ENCODE measurements at regions not wholly inside any gene's neighbourhood (a gene's known extent, or its start where the extent isn't known, plus 50 kb on each side); places are given as distances from the start of the nearest gene placed in this dataset.

DNA sequence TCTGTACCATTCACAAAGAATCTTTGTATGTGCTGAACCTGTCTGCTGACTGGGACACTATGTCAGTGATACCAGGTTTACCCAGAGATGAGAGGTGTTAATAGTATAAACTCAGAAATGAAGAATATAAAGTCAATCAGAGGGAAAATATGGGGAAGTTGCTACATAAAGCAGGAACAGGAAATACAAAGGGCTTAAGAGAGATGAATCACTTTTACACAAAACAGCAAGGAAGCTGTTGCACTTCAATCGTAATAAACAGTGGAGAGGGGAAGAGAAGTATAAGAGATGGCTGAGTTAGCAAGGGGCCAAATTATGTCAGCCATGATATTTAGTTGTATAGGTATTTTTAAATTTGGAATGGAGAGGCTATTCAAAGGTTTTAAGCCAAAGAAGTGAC lies 890.2 kb upstream of the NCAM2 start:
- Histone ChIP-seq H4K20me1 (ENCODE audit: insufficient read depth, low read length) (no peaks in the 10 kb centered on the region), H3K4me2 (ENCODE audit: low read length) (no peak overlapping the region), H3K79me2 (ENCODE audit: insufficient read depth, low read depth, low read length) (no peaks in the 10 kb centered on the region), H3K9me2 (ENCODE audit: insufficient read depth, low read length) (no peaks in the 10 kb centered on the region), H2AFZ (ENCODE audit: low read length) (no peak overlapping the region), H3K27ac (ENCODE audit: low read depth, low read length, poor library complexity, severe bottlenecking) (no peak overlapping the region), H3K4me3 (ENCODE audit: low read depth, low read length, poor library complexity, severe bottlenecking) (no peak overlapping the region), H3K4me1 (ENCODE audit: insufficient read depth, low read length, poor library complexity, severe bottlenecking) (no peaks in the 10 kb centered on the region), H3K36me3 (ENCODE audit: insufficient read depth, low read length) (no peaks in the 10 kb centered on the region), H3K9me3 (ENCODE audit: low read length) (peaks cover 20% of the 10 kb centered on the region; the same call in 1 of the 2 replicates)
- TF ChIP-seq, protein P1, sequence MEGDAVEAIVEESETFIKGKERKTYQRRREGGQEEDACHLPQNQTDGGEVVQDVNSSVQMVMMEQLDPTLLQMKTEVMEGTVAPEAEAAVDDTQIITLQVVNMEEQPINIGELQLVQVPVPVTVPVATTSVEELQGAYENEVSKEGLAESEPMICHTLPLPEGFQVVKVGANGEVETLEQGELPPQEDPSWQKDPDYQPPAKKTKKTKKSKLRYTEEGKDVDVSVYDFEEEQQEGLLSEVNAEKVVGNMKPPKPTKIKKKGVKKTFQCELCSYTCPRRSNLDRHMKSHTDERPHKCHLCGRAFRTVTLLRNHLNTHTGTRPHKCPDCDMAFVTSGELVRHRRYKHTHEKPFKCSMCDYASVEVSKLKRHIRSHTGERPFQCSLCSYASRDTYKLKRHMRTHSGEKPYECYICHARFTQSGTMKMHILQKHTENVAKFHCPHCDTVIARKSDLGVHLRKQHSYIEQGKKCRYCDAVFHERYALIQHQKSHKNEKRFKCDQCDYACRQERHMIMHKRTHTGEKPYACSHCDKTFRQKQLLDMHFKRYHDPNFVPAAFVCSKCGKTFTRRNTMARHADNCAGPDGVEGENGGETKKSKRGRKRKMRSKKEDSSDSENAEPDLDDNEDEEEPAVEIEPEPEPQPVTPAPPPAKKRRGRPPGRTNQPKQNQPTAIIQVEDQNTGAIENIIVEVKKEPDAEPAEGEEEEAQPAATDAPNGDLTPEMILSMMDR (conservative IDR thresholded peaks at IDR 0.05; ENCODE audit: low read length) = no peak
- TF ChIP-seq EZH2phosphoT487 (IDR thresholded peaks at IDR 0.05; ENCODE audit: borderline replicate concordance, low read depth, low read length) = no peak
- POLR2A ChIA-PET = interaction anchor here (0.9 kb wide), 1 partner anchor 739 kb away, joined by 3 read pairs; no protein-coding TSS in a partner anchor
- BruUV-seq (replicated peaks) = no TSS peak
- CTCF ChIA-PET (ENCODE audit: unreplicated experiment) = no interaction called here
- DNase-seq (ENCODE audit: low spot score) = no peak
- intact Hi-C loops (cut with micrococcal nuclease; ENCODE audit: unreplicated experiment) = no loop called here

DNA sequence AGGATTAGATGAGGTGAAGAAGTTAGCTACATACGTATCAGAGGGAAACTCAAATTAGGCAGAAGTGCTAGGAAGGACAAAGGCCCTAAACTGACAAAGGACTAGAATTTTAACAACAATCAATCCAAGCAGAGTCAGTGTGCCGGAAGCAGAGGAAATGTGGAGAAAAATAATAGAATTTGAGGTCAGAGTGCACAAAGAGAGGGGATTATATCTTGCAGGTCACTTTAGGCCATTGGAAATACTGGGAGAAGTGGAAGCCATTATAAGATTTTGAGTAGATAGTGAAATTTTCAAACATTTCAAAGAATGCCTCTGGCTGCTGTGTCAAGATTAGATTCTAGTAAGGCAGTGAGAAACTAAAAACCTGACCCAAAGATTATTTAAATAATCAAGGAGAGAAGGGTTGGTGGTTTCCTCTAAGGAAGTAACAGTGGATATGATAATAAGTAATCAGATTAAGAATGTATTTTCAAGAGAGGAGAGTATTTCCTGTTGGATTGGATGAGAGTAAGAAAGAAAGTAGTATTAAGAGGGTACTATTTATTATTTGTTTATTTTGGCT lies 889.2 kb upstream of the NCAM2 start:
- Histone ChIP-seq H4K20me1 (ENCODE audit: insufficient read depth, low read length) (no peaks in the 10 kb centered on the region), H3K9me3 (ENCODE audit: low read length) (peaks cover 30% of the 10 kb centered on the region; the same call in 1 of the 2 replicates), H3K4me2 (ENCODE audit: low read length) (no peak overlapping the region), H3K79me2 (ENCODE audit: insufficient read depth, low read depth, low read length) (no peaks in the 10 kb centered on the region), H3K4me1 (ENCODE audit: insufficient read depth, low read length, poor library complexity, severe bottlenecking) (no peaks in the 10 kb centered on the region), H3K4me3 (ENCODE audit: low read depth, low read length, poor library complexity, severe bottlenecking) (no peak overlapping the region), H3K27ac (ENCODE audit: low read depth, low read length, poor library complexity, severe bottlenecking) (no peak overlapping the region), H2AFZ (ENCODE audit: low read length) (no peak overlapping the region), H3K36me3 (ENCODE audit: insufficient read depth, low read length) (no peaks in the 10 kb centered on the region), H3K9me2 (ENCODE audit: insufficient read depth, low read length) (no peaks in the 10 kb centered on the region)
- CTCF ChIA-PET (ENCODE audit: unreplicated experiment) = no interaction called here
- no TSS peak for BruUV-seq (replicated peaks)
- no peak for DNase-seq (ENCODE audit: low spot score)
- TF ChIP-seq, protein P1 (conservative IDR thresholded peaks at IDR 0.05; ENCODE audit: low read length) = no peak
- TF ChIP-seq EZH2phosphoT487 (IDR thresholded peaks at IDR 0.05; ENCODE audit: borderline replicate concordance, low read depth, low read length) = no peak
- intact Hi-C loops (cut with micrococcal nuclease; ENCODE audit: unreplicated experiment) = no loop called here
- POLR2A ChIA-PET = no interaction called here

GRCh38 chr21:20110368-20110767 lies 887.8 kb upstream of the NCAM2 start:
- intact Hi-C loops (cut with micrococcal nuclease; ENCODE audit: unreplicated experiment) = no loop called here
- no peaks in the 10 kb centered on the region for H3K9me2 ChIP-seq (ENCODE audit: insufficient read depth, low read length)
- no peak overlapping the region for H3K4me3 ChIP-seq (ENCODE audit: low read depth, low read length, poor library complexity, severe bottlenecking)
- no peak overlapping the region for H3K27ac ChIP-seq (ENCODE audit: low read depth, low read length, poor library complexity, severe bottlenecking)
- peaks cover 22% of the 10 kb centered on the region; the same call in 1 of the 2 replicates for H3K9me3 ChIP-seq (ENCODE audit: low read length)
- no peaks in the 10 kb centered on the region for H3K79me2 ChIP-seq (ENCODE audit: insufficient read depth, low read depth, low read length)
- no peak for DNase-seq (ENCODE audit: low spot score)
- ChIA-PET POLR2A (no interaction called here), CTCF (ENCODE audit: unreplicated experiment) (no interaction called here)
- no peaks in the 10 kb centered on the region for H3K4me1 ChIP-seq (ENCODE audit: insufficient read depth, low read length, poor library complexity, severe bottlenecking)
- TF ChIP-seq, protein P1 (conservative IDR thresholded peaks at IDR 0.05; ENCODE audit: low read length) = no peak
- no peak for TF ChIP-seq EZH2phosphoT487 (IDR thresholded peaks at IDR 0.05; ENCODE audit: borderline replicate concordance, low read depth, low read length)
- H2AFZ ChIP-seq (ENCODE audit: low read length) = no peak overlapping the region
- no peaks in the 10 kb centered on the region for H4K20me1 ChIP-seq (ENCODE audit: insufficient read depth, low read length)
- H3K4me2 ChIP-seq (ENCODE audit: low read length) = no peak overlapping the region
- H3K36me3 ChIP-seq (ENCODE audit: insufficient read depth, low read length) = no peaks in the 10 kb centered on the region
- BruUV-seq (replicated peaks) = no TSS peak

All from OCI-LY7 (cell line).